Suprapubic skin (tissue), 4 donors: ENCODE measurements at regions not wholly inside any gene's neighbourhood (a gene's known extent, or its start where the extent isn't known, plus 50 kb on each side); places are given as distances from the start of the nearest gene placed in this dataset.

ENCODE experiments used
- EP300 ChIP-seq: sonication (generic); formaldehyde crosslinking; IDR thresholded peaks from one replicate; pipeline ENCODE4 v1.6.1; 2017; ENCODE audit warnings: antibody characterized with exemption
- POLR2A ChIP-seq, 2 donors: fragments of 450-650 bp; IDR thresholded peaks; one replicate each; pipeline ENCODE4 v1.6.1; 2017; ENCODE audit warnings: antibody characterized with exemption in 2 of 2, mild to moderate bottlenecking in 2 of 2, moderate library complexity in 2 of 2
- POLR2AphosphoS5 ChIP-seq, 3 donors: sonication (generic); formaldehyde crosslinking; IDR thresholded peaks; one replicate each; pipeline ENCODE4 v1.6.1; 2017; ENCODE audit warnings: antibody characterized with exemption in 3 of 3
- TF ChIP-seq, protein P1 (sequence below), 2 donors: fragments of 200-600 bp in 1 of 2; fragments of 450-650 bp in 1 of 2; sonication (generic) in 1 of 2; IDR thresholded peaks; one replicate each; pipeline ENCODE4 v1.5.1; 2016 to 2019; ENCODE audit warnings: antibody characterized with exemption in 2 of 2, mild to moderate bottlenecking in 1 of 2, moderate library complexity in 1 of 2

DNA sequence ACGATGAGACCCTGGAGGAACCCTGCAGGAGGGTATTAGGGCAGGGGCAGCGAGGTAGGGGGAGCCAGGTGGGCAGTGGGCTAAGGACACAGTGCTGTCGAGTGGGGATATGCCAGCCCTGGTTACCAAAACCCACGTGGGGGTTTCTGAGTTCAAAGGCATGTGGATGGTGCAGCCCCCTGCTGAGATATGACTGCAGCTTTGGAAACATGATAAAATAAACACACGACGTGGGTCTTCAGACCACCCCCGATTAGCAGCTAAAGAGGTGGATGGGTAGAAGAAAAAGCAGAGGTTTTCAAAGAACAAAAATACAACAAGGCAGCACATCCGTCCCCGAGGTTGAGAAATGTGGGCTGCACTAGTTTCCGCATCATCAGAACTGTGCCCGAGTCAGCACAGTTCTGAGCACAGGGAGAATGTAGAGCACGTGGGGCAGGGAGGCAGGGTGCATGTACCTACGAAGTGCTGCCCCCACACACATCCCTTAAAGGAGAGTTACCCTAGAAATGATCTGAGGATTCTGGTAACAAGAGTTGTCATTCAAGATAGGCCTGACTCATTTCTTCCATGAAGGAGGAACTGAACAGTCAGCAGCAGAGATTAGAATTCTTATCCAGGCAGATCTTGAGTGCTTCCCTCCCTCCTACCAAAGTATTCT lies 121.3 kb downstream of the RPLP1 start:
- TF ChIP-seq POLR2AphosphoS5 (IDR thresholded peaks at IDR 0.05) (no peak), POLR2A (IDR thresholded peaks at IDR 0.05) (no peak), EP300 (no peak)
- TF ChIP-seq, protein P1, sequence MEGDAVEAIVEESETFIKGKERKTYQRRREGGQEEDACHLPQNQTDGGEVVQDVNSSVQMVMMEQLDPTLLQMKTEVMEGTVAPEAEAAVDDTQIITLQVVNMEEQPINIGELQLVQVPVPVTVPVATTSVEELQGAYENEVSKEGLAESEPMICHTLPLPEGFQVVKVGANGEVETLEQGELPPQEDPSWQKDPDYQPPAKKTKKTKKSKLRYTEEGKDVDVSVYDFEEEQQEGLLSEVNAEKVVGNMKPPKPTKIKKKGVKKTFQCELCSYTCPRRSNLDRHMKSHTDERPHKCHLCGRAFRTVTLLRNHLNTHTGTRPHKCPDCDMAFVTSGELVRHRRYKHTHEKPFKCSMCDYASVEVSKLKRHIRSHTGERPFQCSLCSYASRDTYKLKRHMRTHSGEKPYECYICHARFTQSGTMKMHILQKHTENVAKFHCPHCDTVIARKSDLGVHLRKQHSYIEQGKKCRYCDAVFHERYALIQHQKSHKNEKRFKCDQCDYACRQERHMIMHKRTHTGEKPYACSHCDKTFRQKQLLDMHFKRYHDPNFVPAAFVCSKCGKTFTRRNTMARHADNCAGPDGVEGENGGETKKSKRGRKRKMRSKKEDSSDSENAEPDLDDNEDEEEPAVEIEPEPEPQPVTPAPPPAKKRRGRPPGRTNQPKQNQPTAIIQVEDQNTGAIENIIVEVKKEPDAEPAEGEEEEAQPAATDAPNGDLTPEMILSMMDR (IDR thresholded peaks at IDR 0.05), result no peak
